Activated effector memory CD4-positive, alpha-beta T cell treated with anti-CD3 and anti-CD28 coated beads, Interleukin-2, amount 50 U/mL, for 16 hours (primary cell): ENCODE measurements at regions not wholly inside any gene's neighbourhood (a gene's known extent, or its start where the extent isn't known, plus 50 kb on each side); places are given as distances from the start of the nearest gene placed in this dataset.

Experiments
- DNase-seq: peaks from one replicate; pipeline ENCODE4 v3.0.0-alpha.2; 2020

DNA sequence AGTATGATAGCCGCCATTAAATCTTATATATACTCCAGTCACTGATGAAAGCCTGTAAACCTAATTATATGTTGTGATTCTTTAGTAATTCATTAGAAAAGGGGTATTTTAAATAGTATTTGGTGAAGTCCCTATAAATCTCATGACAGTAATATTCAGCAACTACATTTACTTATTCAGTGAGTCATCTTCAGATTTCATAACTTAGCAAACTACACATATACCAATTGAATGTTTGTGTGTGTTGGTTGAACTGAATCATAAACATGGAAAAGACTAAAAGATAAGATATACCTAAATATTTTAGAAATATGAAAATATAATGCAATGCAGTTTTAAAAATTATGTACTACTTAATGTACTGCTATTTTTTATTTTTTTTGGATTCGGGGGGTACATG is 1050.4 kb downstream of the MAT2B start:
- no peak for DNase-seq

DNA sequence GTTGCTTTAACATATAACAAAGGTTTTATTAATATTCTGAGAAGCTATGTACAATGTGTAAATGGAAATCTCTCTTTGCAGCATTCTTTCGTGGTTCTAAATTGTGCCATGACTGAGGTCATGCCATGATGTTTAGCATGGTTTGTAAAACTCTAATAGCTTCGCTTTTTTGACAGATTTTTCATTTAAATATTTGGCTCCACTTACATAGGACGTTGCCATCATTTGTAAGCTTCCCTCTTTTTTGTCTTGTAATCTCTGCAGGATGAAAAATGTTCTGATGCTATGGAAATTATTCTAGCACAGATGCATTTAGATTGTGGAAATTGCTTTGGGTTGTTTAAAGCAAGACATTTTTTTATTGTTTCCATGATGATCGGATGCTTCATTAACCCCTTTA is 1054.8 kb downstream of the MAT2B start:
- DNase-seq, result no peak

DNA sequence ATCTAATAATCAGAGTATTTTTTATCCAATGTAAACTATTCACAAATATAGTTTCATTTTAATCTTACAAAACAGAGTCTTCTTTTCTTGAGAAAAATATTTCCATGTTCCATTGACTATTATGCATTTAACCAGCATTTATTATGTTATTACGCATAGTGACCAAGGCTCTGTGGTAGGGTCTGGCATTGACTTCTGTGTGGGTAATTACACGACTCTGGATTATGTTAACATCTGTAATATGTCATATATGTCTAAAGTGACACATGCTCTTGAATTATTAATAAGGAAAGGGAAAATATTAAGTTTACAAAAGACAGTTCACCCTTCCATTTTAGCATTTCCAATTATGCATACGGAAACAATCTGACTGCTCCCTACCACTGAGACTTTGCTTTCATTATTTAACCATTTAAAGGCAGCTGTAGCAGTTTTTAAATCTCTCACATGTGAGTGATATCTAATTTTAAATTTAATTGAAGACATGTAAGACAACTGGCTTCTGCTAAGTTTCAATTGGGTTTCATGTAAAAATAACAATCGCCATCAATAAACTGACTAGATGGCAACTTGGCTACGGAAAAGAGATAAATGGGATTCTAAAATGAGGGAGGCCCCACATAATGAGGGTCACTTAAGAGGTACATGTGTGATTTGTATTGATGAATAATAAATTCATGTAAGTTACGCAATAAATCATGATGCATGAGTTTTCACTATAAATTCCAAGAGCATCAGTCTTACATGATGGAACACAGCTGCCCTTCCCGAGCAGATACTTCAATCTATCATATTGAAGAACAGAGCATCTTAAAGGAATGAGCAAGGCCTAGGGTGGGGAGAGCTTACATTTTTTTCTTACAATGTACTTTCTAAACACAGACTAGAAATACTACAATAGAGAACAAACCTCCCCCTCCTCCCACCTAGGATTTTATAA is 1056.8 kb downstream of the MAT2B start:
- no peak for DNase-seq

DNA sequence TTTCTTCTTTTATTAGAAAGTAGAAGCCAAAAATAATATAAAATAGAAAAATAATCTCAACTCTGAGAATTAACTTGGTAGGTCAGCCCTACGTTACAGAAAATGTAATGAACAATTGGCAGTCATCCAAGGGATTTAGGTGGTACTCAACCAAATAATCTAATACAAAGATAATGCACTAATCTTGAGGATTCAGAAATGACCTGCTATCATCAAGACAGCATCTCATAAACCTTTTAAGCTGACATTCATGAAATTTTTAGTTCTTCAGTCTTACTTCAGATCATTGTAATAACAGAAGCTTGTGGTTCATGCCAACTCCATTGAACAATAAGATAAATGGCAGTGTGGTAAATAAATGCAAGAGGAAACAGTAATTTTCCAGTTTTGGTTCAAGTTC is 1058.0 kb downstream of the MAT2B start:
- no peak for DNase-seq

DNA sequence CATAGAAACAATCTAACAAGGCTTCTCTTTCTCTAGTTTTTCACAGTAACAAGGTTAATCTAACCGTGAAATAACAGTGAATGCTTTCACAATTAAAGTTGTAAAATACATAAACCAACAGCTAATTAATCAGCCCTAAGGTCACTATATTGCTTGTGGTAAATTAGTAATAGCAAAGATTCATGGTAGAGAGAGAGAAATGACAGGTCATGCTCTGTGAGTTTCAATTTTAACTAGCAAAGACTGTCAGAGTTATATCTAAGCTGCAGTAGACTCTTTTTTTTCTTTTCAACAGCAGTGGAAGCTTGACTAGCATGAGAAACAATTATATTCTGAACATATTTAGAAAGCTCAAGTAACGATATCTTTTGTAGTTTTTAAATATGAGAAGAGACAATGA is 1068.0 kb downstream of the MAT2B start:
- no peak for DNase-seq

DNA sequence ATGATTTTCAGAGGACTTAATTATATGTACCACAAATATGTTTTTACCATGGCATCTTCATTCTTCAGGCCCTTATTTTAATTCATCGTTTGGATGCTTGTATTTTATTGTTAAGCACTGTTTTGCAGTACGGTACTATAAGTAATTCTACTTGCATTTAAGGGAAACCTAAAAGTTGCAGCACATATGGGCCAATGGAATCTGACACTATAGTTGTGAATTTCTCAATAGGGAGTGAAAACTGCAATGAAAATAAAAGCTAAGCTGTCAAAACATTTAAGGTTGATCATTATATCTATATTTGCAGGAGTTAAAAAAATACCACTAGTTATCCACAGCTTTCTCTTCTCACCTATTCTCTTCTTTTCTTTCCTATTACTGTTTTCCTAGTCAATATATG is 1071.8 kb downstream of the MAT2B start:
- DNase-seq, result no peak

DNA sequence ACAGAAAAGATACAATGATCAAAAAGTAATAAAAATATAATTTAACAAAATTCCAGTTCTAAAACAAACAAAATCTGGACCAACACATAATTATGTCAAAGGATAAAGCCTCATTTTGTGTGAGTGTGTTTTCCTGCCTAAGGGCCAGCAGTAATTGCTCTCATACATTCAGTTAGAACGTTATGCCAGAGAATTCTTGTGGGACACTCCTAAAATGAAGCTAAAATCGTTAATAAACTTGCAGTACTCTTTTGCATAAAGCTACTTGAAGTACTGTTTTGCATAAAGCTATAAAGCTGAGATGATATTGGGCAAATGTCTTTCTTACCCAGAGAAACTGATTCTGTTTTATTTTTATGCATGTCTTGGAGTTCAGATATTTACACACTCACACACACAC is 1072.3 kb downstream of the MAT2B start:
- no peak for DNase-seq

DNA sequence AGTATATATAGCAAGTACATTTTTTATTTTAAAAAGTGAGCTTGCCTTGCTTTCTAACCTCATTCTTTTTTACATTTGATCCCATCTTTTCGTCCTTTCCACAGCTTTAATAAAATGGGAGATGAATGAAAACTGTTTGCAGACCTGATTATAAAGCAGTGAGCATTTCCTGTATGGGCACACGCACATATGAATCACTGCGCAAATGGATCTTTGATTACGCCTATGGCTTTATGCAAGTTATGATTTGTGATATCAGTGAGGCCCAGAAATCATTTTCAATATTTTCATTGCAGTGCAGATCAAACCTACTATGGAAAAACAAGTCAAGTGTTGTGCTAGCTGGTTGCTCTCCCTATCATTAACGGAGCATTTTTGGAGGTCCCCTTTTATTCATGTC is 1073.0 kb downstream of the MAT2B start:
- DNase-seq, result no peak

DNA sequence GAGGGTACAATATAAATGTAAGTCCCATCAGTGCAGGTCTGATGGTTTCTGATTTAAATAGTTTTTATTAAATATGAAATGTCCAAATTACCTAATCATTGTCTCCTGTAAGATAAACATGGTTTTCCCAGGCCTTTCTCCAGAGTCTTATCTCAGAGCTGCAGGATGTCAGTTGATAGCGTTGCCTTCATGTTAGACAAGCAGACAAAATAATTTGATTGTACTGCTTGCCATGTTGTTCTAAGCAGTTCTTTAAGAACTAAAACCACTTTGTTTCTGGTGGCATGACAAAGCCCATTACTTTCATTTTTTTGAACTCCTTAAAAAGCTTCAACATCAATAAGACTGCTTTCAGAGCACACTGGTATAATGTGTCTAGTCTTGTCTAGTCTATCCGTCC is 1073.5 kb downstream of the MAT2B start:
- DNase-seq, result no peak

DNA sequence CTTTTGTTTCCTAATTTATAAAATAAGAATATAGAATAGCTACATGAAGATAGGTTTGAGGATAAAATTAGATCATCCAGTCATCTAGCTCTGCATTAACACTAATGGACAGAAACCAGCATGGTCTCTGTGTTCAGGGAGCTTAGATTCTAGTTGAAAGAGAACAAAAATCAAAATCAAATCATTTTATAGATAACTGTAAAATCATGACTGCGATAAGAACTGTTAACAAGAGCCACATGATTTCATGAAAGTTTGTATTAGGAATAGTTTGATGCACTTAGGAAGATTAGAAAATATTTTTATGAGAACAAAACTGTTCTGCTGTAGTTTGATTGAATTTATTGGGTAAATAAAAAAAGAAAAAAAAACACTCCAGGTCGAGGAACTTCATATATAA is 1074.7 kb downstream of the MAT2B start:
- no peak for DNase-seq

DNA sequence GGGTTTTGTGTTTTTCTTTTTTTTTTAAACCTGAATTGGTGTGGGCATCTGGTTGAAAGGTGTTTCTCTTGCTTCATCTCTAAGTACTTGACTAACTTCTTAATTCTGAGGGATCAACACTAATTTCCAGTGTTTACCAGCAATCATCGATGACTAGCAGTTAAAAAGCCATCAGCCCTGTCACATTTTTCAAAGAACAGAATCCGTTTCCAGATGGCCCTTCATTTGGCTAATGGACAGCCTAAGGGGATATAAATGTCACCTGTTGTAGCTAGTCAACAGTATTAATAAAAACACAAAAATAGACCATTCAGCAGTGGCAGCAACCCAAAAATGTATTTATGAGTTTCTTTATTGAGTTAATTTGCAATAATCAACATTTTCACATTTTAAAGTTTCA is 1076.5 kb downstream of the MAT2B start:
- no peak for DNase-seq

DNA sequence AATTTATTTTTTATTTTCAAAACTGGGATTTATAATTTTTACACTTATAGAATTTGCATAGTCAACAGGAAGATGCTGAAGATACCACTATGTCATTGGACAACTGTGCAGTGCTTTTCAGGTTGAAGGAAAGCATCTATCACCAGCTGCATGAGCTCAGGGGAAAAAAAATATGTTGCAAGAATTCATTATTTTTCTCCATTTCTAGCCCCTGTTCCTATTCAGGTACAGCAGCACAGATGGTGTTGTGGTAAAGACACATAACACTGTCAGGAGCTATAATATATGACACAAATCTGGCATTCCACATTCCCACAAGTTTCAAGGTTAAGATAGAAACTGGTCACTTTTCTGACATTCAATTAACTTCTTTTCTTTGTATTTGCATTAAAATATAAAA is 1088.6 kb downstream of the MAT2B start:
- DNase-seq, result no peak

DNA sequence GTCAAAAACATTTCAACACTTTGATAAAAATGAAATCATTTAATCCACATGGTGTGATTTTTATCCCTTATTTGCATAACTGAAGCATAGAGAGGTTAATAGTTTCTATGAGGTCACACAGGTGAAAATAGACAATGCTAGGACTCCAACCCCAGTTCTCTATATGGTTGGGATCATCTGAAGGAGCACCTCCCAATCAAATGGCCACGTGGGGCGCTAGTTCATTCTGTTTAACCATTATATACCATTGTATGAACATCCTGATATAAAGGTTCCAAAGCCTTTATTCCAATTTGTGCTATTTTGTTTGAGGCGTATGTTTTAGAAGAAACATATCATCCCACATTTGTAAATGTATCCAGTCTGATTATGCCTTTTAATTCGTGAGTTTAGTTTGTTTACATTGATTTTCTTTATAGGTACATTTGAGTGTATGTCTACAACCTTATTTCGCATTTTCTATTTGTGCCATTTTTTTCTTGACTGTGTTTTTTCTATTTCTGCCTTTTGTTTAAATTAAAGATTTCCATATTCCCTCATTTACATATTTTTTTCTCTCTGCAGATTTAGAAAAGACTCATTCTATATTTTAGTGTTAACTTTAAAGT is 1092.0 kb downstream of the MAT2B start:
- DNase-seq, result no peak

DNA sequence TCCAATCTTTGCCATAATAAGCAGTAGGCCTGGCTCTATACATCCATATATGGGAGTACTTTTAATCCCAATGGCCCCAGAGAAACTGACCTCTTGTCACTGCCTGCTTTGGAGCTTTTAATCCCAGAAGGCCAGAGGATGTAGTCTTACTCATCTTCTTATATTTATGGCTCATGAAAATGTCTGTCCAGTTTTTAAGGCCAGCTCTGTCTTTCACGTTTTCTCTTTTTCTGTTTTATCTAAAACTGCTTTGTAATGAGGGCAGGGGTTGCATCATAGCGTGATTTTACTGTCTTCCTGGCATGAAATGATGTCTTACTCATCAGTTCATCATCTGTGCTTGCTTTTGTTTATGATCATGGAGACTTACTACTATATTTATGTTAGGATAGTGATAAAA is 1094.9 kb downstream of the MAT2B start:
- no peak for DNase-seq

DNA sequence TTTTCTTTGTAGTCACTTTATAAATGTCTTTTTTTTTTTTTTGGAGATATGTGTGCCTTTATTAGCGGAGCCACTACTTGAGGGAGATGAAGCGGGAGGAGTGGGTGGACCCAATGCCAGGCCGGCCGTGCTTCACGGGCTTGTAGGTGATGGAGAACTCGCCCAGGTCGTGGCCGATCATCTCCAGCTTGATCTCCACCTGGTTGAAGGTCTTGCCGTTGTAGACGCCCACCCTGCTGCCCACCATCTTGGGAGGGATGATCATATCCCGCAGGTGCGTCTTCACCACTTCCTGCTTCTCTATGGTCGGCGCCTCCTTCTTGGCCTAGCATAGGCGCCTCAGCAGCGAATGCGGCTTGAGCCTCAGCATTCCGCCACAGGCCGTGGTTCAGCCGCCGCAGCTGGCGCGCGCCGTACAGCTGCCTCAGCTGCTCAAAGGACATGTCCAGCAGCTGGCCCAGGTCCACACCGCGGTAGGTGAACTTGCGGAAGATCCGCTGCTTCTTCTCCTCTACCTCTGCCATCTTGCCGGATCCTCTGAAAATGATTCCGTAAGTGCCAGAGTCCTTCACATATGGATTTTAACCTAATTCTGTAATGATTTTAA is 1095.6 kb downstream of the MAT2B start:
- DNase-seq, result no peak

DNA sequence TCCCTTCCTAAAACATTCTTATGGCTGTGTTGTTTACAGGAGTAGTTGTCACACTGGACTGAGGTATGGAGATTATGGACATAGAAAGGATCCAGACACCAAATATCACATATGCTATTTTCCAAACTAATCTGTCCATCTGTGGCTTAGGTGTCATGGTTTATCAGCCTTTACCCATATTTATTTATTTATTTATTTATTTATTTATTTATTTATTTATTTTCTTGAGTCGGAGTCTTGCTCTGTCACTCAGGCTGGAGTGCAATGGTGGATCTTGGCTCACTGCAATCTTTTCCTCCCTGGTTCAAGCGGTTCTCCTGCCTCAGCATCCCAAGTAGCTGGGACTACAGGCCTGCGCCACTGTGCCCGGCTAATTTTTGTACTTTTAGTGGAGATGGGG is 1103.1 kb downstream of the MAT2B start:
- DNase-seq, result no peak

DNA sequence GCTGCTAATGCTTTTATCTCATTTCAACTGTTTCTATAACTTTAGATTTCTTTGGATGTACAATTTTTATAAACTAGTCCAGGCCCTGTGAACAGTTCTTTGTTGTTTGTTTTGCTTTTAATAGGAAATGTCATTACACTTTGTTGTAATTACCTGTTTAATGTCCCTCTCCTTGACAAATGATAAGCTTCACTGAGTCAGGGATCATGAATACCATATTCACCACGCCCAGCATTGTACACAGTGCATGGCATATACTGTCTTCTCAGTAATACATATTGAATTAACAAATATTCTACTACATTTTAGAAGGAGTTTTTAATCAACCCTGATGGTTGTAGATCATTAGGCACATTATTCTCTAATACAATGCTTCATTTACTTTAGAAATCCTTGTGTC is 1105.0 kb downstream of the MAT2B start:
- no peak for DNase-seq

DNA sequence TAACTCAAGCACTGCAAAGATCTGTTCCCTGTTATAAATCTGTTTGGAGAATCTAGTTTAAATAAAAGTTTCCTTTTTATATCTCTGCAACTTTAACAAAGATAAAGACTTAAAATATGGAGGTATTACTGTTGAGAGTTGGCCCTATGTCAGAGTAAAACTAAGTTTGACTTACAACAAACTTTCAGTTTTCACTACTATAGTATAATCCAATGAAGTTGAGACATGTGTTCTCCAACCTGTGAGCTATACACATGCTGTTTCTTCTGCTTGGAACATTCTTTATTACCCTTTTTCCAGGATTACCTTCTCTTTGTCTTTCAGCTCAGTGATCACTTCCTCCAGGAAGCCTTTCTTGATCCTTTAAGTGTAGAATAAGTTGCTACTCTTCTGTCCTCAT is 1109.3 kb downstream of the MAT2B start:
- DNase-seq, result no peak

DNA sequence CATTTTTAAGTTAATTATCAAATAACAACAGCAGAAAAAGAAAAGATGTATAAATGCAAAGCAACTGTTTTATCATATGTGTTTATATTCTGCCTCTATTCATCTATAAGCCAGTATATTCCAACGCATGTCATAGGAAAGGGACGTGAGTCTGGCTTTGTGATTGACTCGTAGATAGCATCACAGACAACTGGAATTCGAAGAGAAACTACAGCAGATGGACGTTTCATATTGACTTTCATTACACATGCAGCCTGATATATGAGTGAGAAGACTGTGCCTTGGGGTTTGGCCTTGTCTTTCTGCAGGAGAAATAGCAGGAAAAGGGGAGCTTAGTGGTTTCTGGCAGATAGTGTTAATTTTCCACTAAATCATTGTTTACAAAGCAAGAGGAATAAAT is 1111.9 kb downstream of the MAT2B start:
- no peak for DNase-seq

DNA sequence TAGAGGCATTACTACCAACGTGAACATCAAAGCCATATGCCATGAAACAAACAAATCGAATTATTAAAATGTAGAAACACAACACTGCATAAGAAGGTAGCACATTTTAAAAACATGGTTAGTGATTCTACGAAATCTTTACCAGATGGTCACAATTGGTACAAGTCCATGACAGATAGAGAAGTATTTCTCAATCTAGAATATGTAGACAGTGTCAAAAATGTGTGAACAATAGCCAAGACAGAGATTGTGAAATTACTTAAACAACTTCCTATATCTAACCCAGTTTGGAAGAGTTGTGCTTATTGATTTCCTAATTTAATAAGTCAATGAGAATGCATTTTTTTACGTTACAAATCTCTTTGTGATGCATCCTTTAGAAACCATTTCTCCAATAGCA is 1121.6 kb downstream of the MAT2B start:
- DNase-seq, result no peak

DNA sequence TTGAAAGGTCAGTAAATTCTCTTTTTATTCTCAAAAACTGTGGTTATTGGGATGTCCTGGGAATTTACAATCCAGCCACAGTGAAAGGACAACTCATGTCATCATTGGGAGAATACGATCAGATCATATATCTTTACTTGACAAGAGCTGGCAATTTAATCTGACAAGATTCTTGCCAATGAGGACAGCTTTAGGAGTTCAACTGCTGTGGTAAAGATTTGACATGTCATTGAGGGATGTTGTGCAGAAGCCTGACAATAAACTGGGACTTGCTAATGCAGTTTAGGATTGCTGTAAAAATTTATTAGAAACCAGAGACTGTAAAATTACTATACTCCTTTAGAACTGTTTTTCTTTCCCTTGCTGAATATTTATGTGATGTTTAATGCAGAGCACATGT is 1131.0 kb downstream of the MAT2B start:
- no peak for DNase-seq

DNA sequence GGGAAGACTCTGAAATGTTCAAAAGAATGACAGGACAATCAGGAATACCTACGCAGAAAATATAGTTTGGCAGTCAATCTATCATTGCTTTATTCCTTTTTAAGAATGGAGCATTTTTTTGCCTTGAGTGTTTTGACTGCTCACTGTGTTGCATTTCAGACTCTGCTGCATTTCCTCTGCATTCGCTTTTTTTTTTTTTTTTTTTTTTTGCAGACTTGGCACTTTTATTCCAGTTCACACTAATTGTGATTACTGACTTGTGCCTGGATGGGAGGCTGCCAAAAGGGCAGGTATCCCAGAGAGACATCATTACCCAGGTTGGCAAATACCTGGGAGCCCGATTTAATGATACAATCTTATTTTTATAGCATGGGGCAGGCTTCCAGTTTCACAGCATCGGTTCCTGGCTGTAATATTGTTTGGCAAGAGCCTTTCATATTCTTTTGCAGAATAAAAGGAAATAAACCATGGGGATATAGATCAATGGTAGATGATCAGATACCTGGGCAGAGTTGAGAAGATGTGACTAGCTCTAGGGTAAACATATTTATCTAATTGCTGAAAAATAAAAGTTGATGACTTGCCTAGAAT is 1132.6 kb downstream of the MAT2B start:
- no peak for DNase-seq

DNA sequence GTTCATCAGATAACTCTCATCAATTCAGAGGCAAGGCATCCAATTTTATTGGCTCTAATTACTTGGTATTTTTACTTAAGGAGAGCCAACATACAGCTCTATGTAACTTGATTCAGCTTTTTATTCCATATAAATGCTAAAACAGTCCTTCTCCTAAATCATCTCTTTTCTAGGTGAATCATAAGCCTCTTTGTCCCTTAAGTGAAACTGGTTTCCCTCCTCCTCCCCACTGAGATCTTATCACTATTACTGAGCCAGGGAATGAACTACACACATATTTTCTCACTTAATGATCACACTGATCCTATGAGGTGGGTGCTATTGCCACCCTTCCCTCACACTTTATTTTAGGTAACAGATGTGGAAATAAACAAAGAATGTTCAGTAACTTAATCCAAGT is 1143.8 kb downstream of the MAT2B start:
- no peak for DNase-seq

DNA sequence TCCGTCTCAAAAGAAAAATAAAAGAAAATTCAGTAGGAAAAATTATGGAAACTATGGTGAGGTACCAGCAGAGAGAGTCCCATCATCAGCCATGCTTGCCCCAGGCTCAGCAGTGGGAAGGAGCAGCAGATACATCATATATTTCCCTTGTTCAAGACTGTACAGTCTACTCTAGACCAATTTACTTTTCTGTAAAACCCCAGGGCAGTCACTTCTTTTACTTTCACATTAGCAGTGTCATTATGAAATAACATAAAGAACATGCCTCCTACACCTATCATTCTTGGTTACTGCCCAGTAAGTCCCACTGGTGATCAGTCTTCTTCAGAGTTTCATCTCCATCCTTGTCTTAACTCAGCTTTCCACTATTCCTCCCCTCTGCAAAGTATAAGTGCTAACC is 1145.0 kb downstream of the MAT2B start:
- DNase-seq, result no peak
